ENCODE measurements at regions not wholly inside any gene's neighbourhood (a gene's known extent, or its start where the extent isn't known, plus 50 kb on each side); places are given as distances from the start of the nearest gene placed in this dataset.

- DNase-seq (ENCODE audit: low read depth): no peak
Measured at GRCh38 chr6:43847741-43848630, 78.0 kb downstream of the VEGFA start.

DNA sequence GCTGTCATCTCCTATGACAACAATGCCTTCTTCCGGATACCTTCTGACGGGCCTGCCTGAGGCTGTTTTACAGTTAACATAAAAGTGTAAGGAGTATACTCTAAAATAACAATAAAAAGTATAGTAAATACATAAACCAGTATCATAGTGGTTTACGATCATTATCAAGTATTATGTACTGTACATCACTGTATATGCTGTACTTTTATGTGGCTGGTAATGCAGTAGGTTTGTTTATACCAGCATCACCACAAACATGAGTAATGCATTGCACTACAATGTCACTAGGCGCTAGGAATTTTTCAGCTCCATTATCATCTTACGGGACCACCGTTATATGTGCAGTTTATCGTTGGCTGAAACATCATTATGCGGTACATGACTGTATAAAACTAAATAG lies 76.5 kb downstream of the VEGFA start:
- no peak for DNase-seq (ENCODE audit: low read depth)

GRCh38 chr6:43845646-43846045 lies 75.6 kb downstream of the VEGFA start:
- no peak for DNase-seq (ENCODE audit: low read depth)

- DNase-seq (ENCODE audit: low read depth): no peak
Measured at GRCh38 chr6:43843669-43844171, 73.7 kb downstream of the VEGFA start.

DNA sequence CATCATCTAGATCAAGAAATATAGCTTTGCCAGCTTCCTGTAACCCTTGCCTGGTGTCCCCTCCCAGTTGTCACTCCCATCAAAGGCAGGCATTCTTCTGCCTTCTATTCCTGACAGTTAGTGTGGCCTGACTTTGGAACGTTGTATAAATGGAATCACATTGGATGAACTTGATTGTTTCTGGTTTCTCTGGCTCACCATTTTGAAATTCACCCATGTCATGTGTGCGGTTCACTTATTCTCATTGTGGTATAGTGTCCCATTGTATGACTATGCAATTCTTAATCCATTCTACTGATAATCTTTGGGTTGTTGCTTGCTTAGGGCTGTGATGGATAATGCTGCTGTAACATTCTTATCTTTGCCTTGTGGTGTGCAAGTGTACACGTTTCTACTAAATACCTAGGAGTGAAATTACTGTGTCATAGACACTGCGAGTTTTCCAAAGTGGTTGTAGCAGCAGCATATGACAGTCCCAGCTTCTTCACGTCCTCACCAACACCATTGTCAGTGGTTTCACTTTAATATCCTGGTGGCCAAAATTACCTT lies 73.2 kb downstream of the VEGFA start:
- DNase-seq (ENCODE audit: low read depth): no peak

DNA sequence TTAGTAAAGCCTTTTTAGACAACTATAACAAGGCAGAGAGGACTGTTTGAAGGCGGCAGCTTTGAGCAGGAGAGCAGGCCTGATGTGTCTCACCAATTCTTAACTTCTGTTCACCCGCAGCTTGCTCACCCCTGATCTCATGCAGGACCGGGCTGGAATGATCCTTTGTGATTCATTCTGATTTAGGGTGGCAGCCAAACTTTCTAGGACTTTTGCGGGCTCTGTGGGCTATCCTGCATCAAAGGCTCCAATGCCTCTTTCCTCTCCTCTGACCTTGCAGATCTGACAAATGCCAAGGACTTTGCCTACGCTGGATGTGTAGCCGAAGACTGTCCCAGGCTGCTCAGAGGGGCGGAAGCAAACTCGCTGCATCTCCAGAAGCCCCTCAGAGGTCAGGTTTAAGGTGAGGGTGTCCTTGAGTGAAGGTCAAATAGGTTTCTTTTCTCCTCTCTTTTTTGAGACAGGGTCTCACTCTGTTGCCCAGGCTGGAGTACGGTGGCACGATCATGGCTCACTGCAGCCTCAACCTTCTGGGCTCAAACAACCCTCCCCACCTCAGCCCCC lies 72.3 kb downstream of the VEGFA start:
- peak; percentile 24 for DNase-seq (ENCODE audit: low read depth)

DNA sequence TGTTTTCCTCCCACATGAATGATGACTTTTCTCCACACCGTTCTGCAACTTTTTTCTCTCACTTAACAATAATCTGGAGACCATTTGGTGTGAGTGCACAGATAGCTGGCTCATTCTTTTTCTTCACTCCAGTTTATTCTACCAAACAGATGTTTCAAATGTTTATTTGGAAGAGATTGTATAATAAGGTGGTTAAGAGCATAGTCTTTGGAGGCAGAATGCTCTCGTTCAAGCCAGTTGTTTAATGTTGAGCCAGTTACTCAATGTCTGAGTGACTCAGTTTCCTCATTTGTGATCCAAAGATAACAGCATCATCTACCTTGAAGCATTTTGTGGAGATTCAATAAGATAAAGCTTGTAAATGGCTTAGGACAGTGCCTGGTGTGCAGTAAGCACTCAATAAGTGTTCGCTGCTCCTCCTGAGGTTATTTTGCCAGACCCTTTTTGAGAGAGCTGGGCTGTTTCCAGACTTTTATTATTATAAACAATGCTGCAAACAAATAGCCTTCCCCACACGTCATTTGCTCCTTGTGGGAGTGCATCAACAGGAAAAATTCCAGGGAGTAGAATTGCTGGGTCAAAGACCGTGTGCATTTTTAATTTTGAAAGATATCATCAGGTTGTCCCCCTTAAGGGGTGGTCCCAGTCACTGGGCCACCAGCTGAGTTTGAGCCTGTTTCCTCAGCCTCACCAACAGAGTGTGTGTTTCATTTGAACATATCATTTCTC lies 70.6 kb downstream of the VEGFA start:
- peak; percentile 54 for DNase-seq (ENCODE audit: low read depth)

DNA sequence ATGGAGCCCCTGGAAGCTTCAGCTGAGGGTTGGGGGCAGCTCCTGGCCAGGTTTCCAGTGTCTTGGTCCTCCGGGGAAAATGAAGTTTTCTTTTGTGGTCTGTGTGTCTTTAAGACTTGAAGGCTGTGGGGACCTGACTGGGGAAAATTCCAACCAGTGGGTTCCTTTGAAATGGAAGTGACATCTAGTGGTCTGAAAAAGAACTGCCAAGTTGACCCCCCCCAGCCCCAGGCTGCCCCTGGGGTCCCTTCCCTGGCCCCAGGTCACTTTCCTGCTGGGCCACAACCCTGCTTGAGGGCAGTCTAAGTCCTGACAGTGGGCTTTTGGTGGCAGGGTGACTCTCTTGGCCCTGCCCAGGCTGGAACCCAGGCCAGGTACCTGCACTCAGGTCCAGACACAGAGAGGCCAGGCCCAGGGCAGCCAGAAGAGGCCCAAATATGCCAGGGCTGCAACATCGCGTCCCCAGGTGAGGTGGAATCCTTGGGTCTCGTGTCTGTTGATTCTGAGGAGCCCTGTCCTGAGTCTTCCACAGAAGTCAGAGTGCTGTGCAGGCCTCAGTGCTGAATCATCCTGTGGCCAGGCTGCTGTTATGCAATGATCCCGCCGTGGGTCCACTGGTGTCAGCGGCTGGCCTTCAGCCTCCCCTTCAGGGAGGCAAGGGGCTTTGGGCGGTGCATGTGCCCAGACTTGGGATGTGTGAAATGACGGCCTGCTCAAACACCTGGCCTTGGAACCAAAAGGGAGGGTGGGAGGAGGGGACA lies 68.4 kb downstream of the VEGFA start:
- peak; percentile 73 for DNase-seq (ENCODE audit: low read depth)

GRCh38 chr6:43837507-43837906 lies 67.5 kb downstream of the VEGFA start:
- no peak for DNase-seq (ENCODE audit: low read depth)

GRCh38 chr6:43836507-43837240 lies 66.7 kb downstream of the VEGFA start:
- DNase-seq (ENCODE audit: low read depth): no peak

Data from fibroblast of gingiva (primary cell).